Stimulated activated CD4-positive, alpha-beta T cell treated with anti-CD3 and anti-CD28 coated beads, Interleukin-2, amount 100 ng/mL, for 48 hours (primary cell): ENCODE measurements at regions not wholly inside any gene's neighbourhood (a gene's known extent, or its start where the extent isn't known, plus 50 kb on each side); places are given as distances from the start of the nearest gene placed in this dataset.
"Not testable (repeated sequence)": the region's sequence is repeated elsewhere in the genome, so short reads cannot be mapped to it uniquely, and the experiment has no call there.

Experiments used
- DNase-seq, 2 donors: peaks; one replicate each; pipeline ENCODE4 v3.0.0-alpha.2; 2020

DNA sequence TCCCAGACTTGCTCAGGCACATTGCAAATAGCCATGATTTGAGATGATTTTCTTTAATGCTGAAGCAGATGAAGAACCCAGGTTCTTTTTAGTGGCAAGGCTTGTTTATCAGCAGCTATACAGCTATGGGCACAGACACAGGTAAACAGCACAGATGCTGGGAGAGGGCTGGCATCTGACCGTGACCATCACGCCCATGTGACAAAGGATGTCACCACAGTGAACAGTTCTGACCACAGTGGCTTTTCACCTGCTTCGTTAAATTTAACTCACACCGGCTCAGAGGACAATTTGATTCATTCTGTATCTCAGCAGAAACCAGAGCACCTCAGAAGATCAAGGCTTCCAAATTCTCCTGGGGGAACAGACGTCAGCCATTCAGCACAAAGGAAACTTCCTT, 142.6 kb downstream of the CDH26 start:
- DNase-seq: no peak

DNA sequence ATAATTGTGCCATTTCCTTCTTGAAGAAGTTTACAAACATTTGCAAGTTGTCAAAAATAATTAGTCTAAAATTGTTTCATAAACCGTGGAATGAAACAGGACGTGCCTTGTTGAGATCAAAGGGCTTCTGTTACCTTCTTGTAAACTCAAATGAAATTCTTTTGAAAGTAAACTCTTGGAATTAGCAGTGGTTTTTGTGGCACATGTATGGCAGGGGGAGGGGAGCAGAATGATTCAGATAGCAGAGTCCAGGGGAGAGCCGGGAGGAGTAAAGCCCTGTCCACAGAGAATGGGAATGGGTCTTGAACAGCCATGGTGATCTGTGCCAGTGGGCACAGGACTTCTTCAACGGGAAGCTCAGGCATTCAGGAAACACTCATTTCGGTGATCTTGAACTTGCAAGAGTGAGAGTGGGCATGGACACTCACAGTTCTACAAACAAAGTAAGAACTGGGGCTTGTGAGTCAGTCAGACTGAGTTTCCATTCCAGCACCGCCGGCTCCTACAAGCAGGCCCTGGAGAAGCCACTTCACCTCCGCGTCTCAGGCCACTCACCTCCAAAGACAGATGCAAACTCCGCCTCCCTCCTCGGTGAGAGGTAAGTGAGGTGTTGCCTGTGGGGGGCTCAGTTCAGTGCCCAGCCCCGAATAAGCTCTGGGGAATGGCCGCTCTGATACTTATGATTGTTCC, 143.1 kb downstream of the CDH26 start:
- no peak for DNase-seq

DNA sequence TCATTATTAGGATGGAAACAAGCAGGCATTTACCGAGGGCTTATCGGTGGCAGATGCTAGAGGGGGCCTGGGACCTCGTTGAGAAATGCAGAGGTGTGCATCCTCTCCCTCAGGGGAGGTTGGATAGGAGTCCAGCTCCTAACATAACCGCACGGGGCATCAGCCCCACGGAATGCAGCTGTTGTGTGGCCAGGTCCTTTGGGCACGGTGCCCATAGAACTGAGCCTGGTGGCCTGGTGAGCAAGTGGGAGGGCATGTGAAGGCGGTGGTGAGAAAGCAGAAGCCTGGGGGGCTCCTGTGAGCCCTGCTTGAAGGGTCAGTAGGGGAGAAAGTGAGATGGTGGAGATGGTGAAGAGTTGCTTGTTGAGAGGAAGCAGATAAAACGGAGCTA, 143.7 kb downstream of the CDH26 start:
- DNase-seq: no peak

GRCh38 chr20:60102665-60103210, 144.5 kb downstream of the CDH26 start:
- DNase-seq: no peak

DNA sequence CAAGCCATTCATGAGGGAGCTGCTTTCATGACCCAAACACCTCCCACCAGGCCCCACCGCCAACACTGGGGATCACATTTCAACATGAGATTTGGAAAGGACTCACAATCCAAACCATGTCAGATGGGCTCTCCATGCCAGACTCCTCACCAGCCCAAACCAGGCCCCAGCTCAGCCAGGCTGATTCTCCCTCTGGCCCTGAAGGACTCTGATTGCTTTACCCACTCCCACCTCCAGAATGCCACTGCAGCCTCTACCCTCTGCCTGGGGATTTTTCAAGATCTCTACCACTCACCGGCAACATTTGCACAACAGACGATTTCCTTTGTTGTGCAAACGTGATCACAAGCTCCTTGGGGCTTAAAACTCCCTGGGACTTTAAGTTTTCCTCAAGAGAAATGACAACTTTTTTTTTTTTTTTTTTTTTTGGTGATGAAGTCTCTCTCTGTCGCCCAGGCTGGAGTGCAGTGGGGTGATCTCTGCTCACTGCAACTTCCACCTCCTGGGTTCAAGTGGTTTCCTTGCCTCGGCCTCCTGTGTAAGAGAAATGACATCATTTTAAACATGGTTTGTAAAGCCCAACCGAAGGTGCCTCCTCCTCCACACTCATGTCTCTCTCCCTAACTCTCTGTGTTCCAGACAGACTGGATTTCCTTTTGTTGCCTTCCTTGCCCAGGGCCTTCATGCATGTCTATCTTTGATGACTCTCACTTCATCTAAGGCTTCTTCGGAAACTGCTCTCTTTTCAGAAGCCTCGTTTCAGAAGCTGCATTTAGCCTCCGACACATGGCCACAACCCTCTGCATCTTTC, 147.0 kb downstream of the CDH26 start:
- DNase-seq: no peak

DNA sequence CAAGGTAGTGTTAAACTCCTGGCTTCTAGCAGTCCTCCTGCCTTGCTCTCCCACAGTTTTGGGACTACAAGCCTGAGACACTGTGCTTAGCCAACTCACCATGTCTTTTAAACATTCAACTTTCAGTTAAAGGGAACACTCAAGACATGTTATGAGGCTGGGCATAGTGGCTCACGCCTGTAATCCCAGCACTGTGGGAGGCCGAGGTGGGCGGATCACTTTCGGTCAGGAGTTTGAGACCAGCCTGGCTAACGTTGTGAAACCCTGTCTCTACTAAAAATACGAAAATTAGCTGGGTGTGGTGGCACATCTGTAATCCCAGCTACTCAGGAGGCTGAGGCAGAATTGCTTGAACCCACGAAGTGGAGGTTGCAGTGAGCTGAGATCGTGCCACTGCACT, 148.0 kb downstream of the CDH26 start:
- not testable (repeated sequence) for DNase-seq

DNA sequence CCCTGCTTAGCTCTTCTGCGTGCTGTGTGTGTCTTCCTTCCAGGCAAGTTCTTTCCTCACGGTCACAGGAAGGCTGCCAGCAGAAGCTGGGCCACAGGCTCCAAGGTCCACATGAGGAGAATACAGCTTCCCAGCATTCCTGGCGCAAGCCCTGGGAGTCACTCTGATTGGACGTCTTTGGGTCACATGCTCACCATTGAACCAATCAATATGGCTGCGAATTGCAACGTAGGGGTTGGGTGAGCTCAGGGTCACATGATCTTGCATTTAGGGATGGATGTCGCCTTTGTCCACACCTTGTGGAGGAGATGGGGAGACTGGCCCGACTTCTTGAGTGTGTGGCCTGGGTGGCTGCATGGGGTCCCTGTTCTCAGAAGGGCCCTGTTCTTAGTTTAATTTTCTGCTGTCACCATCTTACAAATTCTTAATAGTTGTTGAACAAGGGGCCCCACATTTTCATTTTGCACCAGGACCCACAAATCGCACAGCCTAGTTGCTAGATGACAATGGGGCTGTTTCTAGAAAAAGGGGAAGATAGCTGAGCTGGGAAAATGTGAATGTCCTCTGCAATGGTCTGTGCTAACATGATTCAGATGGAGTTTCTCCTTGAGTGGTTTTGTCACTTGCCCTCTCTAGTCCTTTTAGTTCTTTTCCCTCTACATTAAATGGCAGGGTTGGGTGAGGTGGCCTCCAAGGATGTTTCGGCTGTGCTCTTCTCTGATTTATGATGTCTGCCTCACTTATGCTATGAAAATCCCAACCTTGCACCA, 149.6 kb downstream of the CDH26 start:
- DNase-seq: no peak

- DNase-seq: no peak
These were observed 150.2 kb downstream of the CDH26 start for GRCh38 chr20:60108397-60108796.

DNA sequence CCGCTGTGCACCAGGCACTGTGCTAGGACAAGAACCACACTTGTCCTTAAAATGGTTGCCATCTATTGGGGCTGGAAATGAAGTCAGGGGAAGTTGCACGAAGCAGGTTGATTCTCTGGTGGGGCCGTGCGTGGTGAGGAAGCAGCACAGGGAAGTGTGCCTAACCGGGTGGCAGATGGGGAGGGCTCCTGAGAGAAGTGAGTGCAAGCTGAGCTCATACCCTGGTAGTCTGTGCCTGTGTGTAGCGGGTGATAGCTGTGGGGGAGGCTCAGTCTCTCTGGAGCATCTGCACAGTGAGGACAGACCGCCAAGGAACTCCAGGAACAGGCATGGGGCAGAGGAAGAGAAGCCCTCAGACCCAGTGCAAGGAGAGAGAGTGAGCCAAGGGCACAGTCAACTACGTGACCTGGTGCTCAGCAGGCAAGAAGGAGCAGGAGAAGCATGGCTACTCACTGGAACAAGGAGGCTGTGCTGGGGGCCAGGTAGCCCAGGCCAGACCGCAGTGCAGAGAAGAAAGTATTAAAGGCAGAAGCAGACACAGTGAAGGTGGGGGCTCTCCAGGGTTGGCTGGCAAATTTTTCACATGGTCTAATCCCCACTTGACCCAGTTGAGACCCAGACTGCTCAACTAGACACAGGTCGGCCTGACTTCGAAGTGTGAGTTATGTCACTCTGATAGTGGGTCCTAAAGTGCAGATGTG, 155.0 kb downstream of the CDH26 start:
- DNase-seq: no peak

DNA sequence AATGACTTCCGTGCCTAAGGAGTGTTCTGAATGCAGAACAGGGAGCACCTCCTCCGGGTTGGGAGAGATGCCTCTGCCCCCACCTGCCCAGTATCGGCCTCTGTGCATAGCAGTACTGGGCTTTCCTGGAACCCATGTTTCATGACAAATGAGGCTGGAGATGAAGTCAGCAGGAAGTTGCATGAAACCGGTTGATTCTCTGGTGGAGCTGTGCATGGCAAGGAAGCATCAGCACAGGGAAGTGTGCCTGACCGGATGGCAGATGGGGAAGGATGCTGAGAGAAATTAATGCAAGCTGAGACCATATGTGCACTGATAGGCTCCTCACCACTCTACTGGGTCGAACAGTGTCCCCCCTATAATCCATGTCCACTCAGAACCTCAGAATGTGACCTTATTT, 155.5 kb downstream of the CDH26 start:
- DNase-seq: no peak

GRCh38 chr20:60115451-60115850, 157.2 kb downstream of the CDH26 start:
- no peak for DNase-seq

GRCh38 chr20:60116128-60116909, 158.1 kb downstream of the CDH26 start:
- DNase-seq: no peak

- no peak for DNase-seq
These were observed 158.8 kb downstream of the CDH26 start for GRCh38 chr20:60117065-60117464.

- no peak for DNase-seq
These were observed 163.7 kb downstream of the CDH26 start for GRCh38 chr20:60121903-60122302.

- no peak for DNase-seq
These were observed 164.4 kb downstream of the CDH26 start for GRCh38 chr20:60122671-60123070.

DNA sequence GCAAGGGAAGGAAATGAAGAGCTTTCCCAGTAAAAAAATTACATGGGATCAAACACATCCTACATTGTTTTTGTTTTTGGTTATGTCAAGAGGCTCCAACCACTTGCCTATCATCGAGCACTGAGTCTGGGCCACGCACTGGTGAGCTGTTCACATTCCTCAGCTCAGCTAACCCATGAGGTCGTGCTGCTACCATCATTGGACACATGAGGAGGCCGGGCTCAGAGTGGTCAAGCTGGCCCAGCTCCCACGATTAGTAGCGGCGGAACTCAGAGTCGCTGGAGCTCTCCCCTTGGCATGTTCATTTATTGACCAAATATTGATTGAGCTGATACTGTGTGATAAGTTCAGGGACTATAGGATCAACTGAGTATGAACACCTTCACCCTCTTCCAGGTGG, 164.9 kb downstream of the CDH26 start:
- DNase-seq: no peak

DNA sequence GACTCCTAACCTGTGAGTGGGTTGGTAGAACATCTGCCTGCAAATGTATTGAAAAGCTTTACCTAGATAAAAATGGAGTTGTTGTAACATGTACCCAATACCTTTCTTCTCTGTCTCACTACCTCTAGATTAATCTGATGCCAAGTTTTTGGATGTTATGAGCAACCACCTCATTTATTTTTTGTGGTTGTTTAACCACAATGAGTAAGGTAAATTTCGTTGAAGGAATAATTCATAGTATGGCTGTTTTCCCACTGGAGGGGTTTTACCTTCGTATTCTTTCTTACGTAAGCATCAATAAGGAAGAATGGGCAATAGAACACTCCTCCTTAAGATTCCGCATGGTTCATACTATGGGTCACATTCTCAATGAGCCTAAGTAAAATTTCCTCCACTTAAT, 165.4 kb downstream of the CDH26 start:
- no peak for DNase-seq

- no peak for DNase-seq
These were observed 166.7 kb downstream of the CDH26 start for GRCh38 chr20:60124776-60125381.

GRCh38 chr20:60125513-60125912, 167.3 kb downstream of the CDH26 start:
- no peak for DNase-seq

GRCh38 chr20:60126975-60127374, 168.8 kb downstream of the CDH26 start:
- DNase-seq: no peak

- DNase-seq: no peak
These were observed 173.2 kb downstream of the CDH26 start for GRCh38 chr20:60131375-60131774.
